ENCODE measurements at regions not wholly inside any gene's neighbourhood (a gene's known extent, or its start where the extent isn't known, plus 50 kb on each side); places are given as distances from the start of the nearest gene placed in this dataset.

DNA sequence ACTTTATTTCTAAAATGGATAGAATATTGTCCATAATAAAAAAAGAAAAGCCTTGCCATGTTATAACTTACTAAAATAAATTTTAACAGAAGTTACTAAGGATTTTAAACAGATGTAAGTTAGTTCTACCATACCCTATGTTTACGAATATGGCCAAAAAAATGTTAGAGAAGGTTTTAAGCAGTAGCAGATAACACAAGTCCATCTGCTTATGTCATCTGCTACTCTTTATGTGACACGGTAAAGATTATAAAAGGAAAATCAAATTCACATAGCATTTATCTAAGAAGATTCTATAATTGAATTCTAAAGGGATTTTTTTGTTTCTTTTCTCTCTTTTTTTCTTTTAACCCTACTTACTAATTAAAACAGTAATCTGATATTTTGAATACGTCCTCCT lies 114.2 kb upstream of the MIR17HG start:
- TF ChIP-seq, protein P1, sequence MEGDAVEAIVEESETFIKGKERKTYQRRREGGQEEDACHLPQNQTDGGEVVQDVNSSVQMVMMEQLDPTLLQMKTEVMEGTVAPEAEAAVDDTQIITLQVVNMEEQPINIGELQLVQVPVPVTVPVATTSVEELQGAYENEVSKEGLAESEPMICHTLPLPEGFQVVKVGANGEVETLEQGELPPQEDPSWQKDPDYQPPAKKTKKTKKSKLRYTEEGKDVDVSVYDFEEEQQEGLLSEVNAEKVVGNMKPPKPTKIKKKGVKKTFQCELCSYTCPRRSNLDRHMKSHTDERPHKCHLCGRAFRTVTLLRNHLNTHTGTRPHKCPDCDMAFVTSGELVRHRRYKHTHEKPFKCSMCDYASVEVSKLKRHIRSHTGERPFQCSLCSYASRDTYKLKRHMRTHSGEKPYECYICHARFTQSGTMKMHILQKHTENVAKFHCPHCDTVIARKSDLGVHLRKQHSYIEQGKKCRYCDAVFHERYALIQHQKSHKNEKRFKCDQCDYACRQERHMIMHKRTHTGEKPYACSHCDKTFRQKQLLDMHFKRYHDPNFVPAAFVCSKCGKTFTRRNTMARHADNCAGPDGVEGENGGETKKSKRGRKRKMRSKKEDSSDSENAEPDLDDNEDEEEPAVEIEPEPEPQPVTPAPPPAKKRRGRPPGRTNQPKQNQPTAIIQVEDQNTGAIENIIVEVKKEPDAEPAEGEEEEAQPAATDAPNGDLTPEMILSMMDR (IDR thresholded peaks at IDR 0.05): no peak
- no peak for TF ChIP-seq POLR2A (IDR thresholded peaks at IDR 0.05)
